ENCODE measurements at regions not wholly inside any gene's neighbourhood (a gene's known extent, or its start where the extent isn't known, plus 50 kb on each side); places are given as distances from the start of the nearest gene placed in this dataset.

GRCh38 chr15:70197318-70197944, 99.7 kb upstream of the TLE3 start (continued):
- TF ChIP-seq, protein P1, sequence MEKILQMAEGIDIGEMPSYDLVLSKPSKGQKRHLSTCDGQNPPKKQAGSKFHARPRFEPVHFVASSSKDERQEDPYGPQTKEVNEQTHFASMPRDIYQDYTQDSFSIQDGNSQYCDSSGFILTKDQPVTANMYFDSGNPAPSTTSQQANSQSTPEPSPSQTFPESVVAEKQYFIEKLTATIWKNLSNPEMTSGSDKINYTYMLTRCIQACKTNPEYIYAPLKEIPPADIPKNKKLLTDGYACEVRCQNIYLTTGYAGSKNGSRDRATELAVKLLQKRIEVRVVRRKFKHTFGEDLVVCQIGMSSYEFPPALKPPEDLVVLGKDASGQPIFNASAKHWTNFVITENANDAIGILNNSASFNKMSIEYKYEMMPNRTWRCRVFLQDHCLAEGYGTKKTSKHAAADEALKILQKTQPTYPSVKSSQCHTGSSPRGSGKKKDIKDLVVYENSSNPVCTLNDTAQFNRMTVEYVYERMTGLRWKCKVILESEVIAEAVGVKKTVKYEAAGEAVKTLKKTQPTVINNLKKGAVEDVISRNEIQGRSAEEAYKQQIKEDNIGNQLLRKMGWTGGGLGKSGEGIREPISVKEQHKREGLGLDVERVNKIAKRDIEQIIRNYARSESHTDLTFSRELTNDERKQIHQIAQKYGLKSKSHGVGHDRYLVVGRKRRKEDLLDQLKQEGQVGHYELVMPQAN (conservative IDR thresholded peaks at IDR 0.05), result no peak
- no peak for TF ChIP-seq REST (IDR thresholded peaks at IDR 0.05; ENCODE audit: low read depth, low read length)

DNA sequence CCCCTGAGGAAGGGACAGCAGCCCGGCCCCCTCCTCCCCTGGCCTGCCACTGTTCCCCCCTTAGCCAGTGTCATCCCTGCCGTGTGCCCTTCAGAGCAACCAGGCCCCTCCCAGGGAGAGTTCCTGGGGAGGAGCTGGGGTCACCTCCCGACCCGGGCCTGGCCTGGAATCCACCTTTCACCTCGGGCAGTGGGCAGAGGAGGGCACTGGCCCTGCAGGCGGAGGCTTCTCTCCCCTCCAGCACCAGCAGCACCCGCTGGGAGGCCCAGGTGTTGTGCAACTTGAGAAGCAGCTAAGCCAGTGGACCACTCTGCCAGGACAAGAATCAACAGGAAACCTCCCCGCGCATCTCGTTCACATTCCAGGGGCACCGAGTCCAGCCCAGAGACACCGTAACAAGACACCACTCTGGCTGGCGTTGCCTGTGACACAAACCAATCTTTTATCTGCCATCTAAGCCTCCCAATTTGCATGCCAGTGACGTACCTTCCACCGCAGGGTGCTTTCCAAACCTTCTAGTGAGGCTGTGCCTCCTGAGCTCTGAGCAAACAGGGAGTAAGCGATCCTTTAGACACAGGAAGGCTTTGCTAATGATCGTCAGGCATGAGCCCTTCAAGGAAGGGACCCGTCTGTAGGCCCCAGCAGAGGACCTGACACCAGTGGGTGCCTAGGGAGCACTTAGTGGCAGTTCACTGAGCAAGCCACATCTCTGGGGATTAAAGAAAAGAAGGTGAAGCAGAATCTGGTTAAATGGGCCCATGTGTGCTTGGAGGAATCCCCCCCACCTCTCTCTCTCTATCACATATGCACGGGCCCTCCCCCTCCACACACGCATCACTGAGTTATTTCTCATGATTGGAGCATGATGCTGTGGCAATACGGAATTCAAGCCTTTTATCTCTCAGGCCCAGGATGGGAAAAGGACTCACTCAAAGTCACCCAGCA, 98.9 kb upstream of the TLE3 start:
- H3K27ac ChIP-seq (ENCODE audit: control insufficient read depth, insufficient read depth), result peak overlapping the region; percentile 45
- H2AFZ ChIP-seq (ENCODE audit: control insufficient read depth, low read depth, low read length), result peak overlapping the region; percentile 82
- H3K4me2 ChIP-seq (ENCODE audit: control insufficient read depth, insufficient read depth), result peak overlapping the region; percentile 60
- ChIA-PET RAD21 (ENCODE audit: unreplicated experiment) (interaction anchor here (0.6 to 2.1 kb wide), 7 partner anchors 44 to 517 kb away, joined by 3 to 10 read pairs (median 3); no protein-coding TSS in a partner anchor), SMC1A (ENCODE audit: uncharacterized antibody, unreplicated experiment) (interaction anchor here (0.6 to 1.5 kb wide), 6 partner anchors 26 to 173 kb away, joined by 3 to 5 read pairs (median 4); no protein-coding TSS in a partner anchor), CTCF (interaction anchor here (0.7 kb wide), 1 partner anchor 73 kb away, joined by 3 read pairs; no protein-coding TSS in a partner anchor), POLR2A (no interaction called here)
- DNase-seq (ENCODE audit: low read depth, low spot score), result peak; percentile 90
- in situ Hi-C loops (cut with MboI) (no loop called here), intact Hi-C loops (cut with micrococcal nuclease; ENCODE audit: unreplicated experiment) (loop anchor here (5.0 kb wide), 2 partner anchors 99 to 266 kb away; partner anchors contain the start of gene TLE3)
- TSS peak; percentile 88 for BruUV-seq (replicated peaks)
- ATAC-seq, result peak; percentile 95
- no peaks in the 10 kb centered on the region for H3K9me3 ChIP-seq (replicated peaks; ENCODE audit: control insufficient read depth, insufficient read depth, low read length)
- peaks cover 25% of the 10 kb centered on the region for H3K4me1 ChIP-seq (ENCODE audit: control insufficient read depth, insufficient read depth, low read length)
- H3K79me2 ChIP-seq (ENCODE audit: control insufficient read depth, insufficient read depth, low read length), result no peaks in the 10 kb centered on the region
- H3K36me3 ChIP-seq (ENCODE audit: control insufficient read depth in 2 of 2, insufficient read depth in 2 of 2, low read length in 1 of 2), result no peaks in the 10 kb centered on the region
- no peaks in the 10 kb centered on the region for H3K27me3 ChIP-seq (replicated peaks in 1 of 2; ENCODE audit: control insufficient read depth in 2 of 2, insufficient read depth in 2 of 2, low read length in 1 of 2)
- H4K20me1 ChIP-seq (ENCODE audit: control insufficient read depth, insufficient read depth), result no peaks in the 10 kb centered on the region
- FAIRE-seq, result peak; percentile 94
- H3K4me3 ChIP-seq, result no peak overlapping the region
- 16% methylated on average over 21 of the region's 21 CpGs for WGBS (ENCODE audit: insufficient coverage, insufficient replicate concordance, low lambda C conversion rate, missing lambda C conversion rate)
- H3K9ac ChIP-seq (ENCODE audit: control insufficient read depth, insufficient read depth, low read length), result peak overlapping the region; percentile 44; the same call in 1 of the 2 replicates
- TF ChIP-seq SMC3 (IDR thresholded peaks at IDR 0.05; ENCODE audit: borderline replicate concordance, low read length) (no peak; the same call in 1 of the 2 replicates), RELB (IDR thresholded peaks at IDR 0.05; ENCODE audit: low read depth) (peak; percentile 96), HDAC2 (IDR thresholded peaks at IDR 0.05) (no peak), POLR2AphosphoS5 (IDR thresholded peaks at IDR 0.05; ENCODE audit: low read length) (peak; percentile 59; the same call in 1 of the 2 replicates), USF2 (IDR thresholded peaks at IDR 0.05; ENCODE audit: borderline replicate concordance, low read depth, low read length) (no peak), NR2F1 (conservative IDR thresholded peaks at IDR 0.05) (peak; percentile 91), CHD1 (IDR thresholded peaks at IDR 0.05; ENCODE audit: low read depth, low read length) (no peak)
